GM23338 (cell line): ENCODE measurements at regions not wholly inside any gene's neighbourhood (a gene's known extent, or its start where the extent isn't known, plus 50 kb on each side); places are given as distances from the start of the nearest gene placed in this dataset.

ENCODE experiments used
- ATAC-seq: fragments of 200-7000 bp; cut with Tn5 transposase; 3 replicates; pipeline ENCODE4 v1.9.1; 2020
- DNase-seq: peaks from one replicate; pipeline ENCODE4 v3.0.0-alpha.2; 2015; ENCODE audit warnings: low spot score
- H2AFZ ChIP-seq: fragments of 200-600 bp; sonication (generic); 2 replicates; pipeline ENCODE4 v1.8.0; 2016; ENCODE audit warnings: antibody characterized with exemption, mild to moderate bottlenecking, moderate library complexity
- H3F3A ChIP-seq: fragments of 200-600 bp; sonication (generic); replicated peaks from 2 replicates; pipeline ENCODE4 v1.8.0; 2017; ENCODE audit warnings: antibody characterized with exemption, mixed run types, low read depth
- H3K27ac ChIP-seq: fragments of 200-600 bp; sonication (generic); 2 replicates; pipeline ENCODE4 v1.6.1; 2016; ENCODE audit warnings: low read depth
- H3K27me3 ChIP-seq: fragments of 200-600 bp; sonication (generic); 2 replicates; pipeline ENCODE4 v1.8.0; 2016; ENCODE audit warnings: mild to moderate bottlenecking, mixed run types, moderate library complexity; ENCODE audit not compliant: insufficient read depth
- H3K36me3 ChIP-seq: fragments of 200-600 bp; sonication (generic); 2 replicates; pipeline ENCODE4 v1.8.0; 2016; ENCODE audit warnings: mild to moderate bottlenecking; ENCODE audit not compliant: insufficient read depth
- H3K4me1 ChIP-seq: fragments of 200-600 bp; sonication (generic); 2 replicates; pipeline ENCODE4 v1.8.0; 2016; ENCODE audit warnings: mild to moderate bottlenecking, moderate library complexity; ENCODE audit not compliant: insufficient read depth
- H3K4me2 ChIP-seq: fragments of 200-600 bp; sonication (generic); 2 replicates; pipeline ENCODE4 v1.7.1; 2017; ENCODE audit warnings: mixed run types
- H3K4me3 ChIP-seq: fragments of 200-600 bp; sonication (generic); 2 replicates; pipeline ENCODE4 v1.6.1; 2016; ENCODE audit warnings: mixed run types
- H3K79me2 ChIP-seq: fragments of 200-600 bp; sonication (generic); replicated peaks from 2 replicates; pipeline ENCODE4 v1.8.0; 2017; ENCODE audit warnings: mild to moderate bottlenecking; ENCODE audit not compliant: insufficient read depth
- H3K9me2 ChIP-seq: fragments of 200-600 bp; sonication (generic); 2 replicates; pipeline ENCODE4 v1.8.0; 2017; ENCODE audit not compliant: insufficient read depth
- H4K20me1 ChIP-seq: fragments of 200-600 bp; sonication (generic); replicated peaks from 2 replicates; pipeline ENCODE4 v1.8.0; 2017; ENCODE audit warnings: mild to moderate bottlenecking; ENCODE audit not compliant: insufficient read depth
- H3K27ac Mint-ChIP-seq: 2 replicates; pipeline ENCODE4 v1.8.0; 2020; ENCODE audit warnings: inconsistent platforms, mild to moderate bottlenecking, moderate library complexity, mixed read lengths
- H3K27me3 Mint-ChIP-seq: 3 replicates; pipeline ENCODE4 v1.8.0; 2022; ENCODE audit warnings: low read depth, mild to moderate bottlenecking, moderate library complexity, mixed read lengths, inconsistent platforms; ENCODE audit not compliant: insufficient read depth, poor library complexity
- H3K36me3 Mint-ChIP-seq: 3 replicates; pipeline ENCODE4 v1.8.0; 2021; ENCODE audit warnings: low read depth, mild to moderate bottlenecking, inconsistent platforms, moderate library complexity, mixed read lengths
- H3K4me1 Mint-ChIP-seq: 3 replicates; pipeline ENCODE4 v1.8.0; 2020; ENCODE audit warnings: mild to moderate bottlenecking, inconsistent platforms, mixed read lengths
- H3K4me3 Mint-ChIP-seq: 3 replicates; pipeline ENCODE4 v1.8.0; 2021; ENCODE audit warnings: moderate library complexity, mild to moderate bottlenecking, inconsistent platforms, mixed read lengths
- H3K9me3 Mint-ChIP-seq: 3 replicates; pipeline ENCODE4 v1.8.0; 2020; ENCODE audit warnings: moderate library complexity, mild to moderate bottlenecking, inconsistent platforms, mixed read lengths
- CREB1 ChIP-seq: fragments of 250-450 bp; sonication (Bioruptor Pico); IDR thresholded peaks from 2 replicates; pipeline ENCODE4 v1.5.0; 2020; ENCODE audit warnings: low read depth, mild to moderate bottlenecking, moderate library complexity
- CTCF ChIP-seq, 2 experiments: fragments of 200-600 bp in 1 of 2; sonication (generic) in 1 of 2; conservative IDR thresholded peaks; 2 replicates each; pipeline versions ENCODE4 v1.5.1 to v1.6.1; 2016 to 2017; ENCODE audit warnings: antibody characterized with exemption in 2 of 2, low read depth in 2 of 2, mild to moderate bottlenecking in 2 of 2, moderate library complexity in 1 of 2
- EZH2 ChIP-seq: fragments of 200-600 bp; sonication (generic); IDR thresholded peaks from one replicate; pipeline ENCODE4 v1.8.0; 2017; ENCODE audit warnings: antibody characterized with exemption, mild to moderate bottlenecking, low read depth; ENCODE audit not compliant: unreplicated experiment
- EZH2phosphoT487 ChIP-seq: fragments of 200-600 bp; sonication (generic); IDR thresholded peaks from one replicate; pipeline ENCODE4 v1.8.1; 2018; ENCODE audit warnings: antibody characterized with exemption; ENCODE audit not compliant: unreplicated experiment
- NANOG ChIP-seq: IDR thresholded peaks from 2 replicates; pipeline ENCODE4 v1.6.1; 2016; ENCODE audit warnings: antibody characterized with exemption, borderline replicate concordance
- POLR2AphosphoS5 ChIP-seq: IDR thresholded peaks from 2 replicates; pipeline ENCODE4 v1.6.1; 2016; ENCODE audit warnings: antibody characterized with exemption, low read depth
- STAT1 ChIP-seq: IDR thresholded peaks from one replicate; pipeline ENCODE4 v1.6.1; 2016; ENCODE audit warnings: antibody characterized with exemption; ENCODE audit not compliant: unreplicated experiment
- ZNF114 ChIP-seq: fragments of 250-450 bp; sonication (Bioruptor Pico); IDR thresholded peaks from 2 replicates; pipeline ENCODE4 v1.5.0; 2020; ENCODE audit warnings: mild to moderate bottlenecking, moderate library complexity
- TF ChIP-seq, protein P1 (sequence below): IDR thresholded peaks from 2 replicates; pipeline ENCODE4 v1.6.1; 2016; ENCODE audit warnings: antibody characterized with exemption
- TF ChIP-seq, protein P2 (sequence below): IDR thresholded peaks from one replicate; pipeline ENCODE4 v1.6.1; 2018; ENCODE audit warnings: antibody characterized with exemption; ENCODE audit not compliant: unreplicated experiment

GRCh38 chr3:170802164-170803151 lies 67.5 kb downstream of the RPL22L1 start (continued):
- TF ChIP-seq CTCF (conservative IDR thresholded peaks at IDR 0.05; ENCODE audit: low read depth in 2 of 2) (no peak), CREB1 (no peak), NANOG (no peak), STAT1 (no peak), ZNF114 (CRISPR knock-in tag) (no peak), EZH2phosphoT487 (no peak), EZH2 (no peak), POLR2AphosphoS5 (no peak)
- TF ChIP-seq, protein P1, sequence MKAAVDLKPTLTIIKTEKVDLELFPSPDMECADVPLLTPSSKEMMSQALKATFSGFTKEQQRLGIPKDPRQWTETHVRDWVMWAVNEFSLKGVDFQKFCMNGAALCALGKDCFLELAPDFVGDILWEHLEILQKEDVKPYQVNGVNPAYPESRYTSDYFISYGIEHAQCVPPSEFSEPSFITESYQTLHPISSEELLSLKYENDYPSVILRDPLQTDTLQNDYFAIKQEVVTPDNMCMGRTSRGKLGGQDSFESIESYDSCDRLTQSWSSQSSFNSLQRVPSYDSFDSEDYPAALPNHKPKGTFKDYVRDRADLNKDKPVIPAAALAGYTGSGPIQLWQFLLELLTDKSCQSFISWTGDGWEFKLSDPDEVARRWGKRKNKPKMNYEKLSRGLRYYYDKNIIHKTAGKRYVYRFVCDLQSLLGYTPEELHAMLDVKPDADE: no peak

DNA sequence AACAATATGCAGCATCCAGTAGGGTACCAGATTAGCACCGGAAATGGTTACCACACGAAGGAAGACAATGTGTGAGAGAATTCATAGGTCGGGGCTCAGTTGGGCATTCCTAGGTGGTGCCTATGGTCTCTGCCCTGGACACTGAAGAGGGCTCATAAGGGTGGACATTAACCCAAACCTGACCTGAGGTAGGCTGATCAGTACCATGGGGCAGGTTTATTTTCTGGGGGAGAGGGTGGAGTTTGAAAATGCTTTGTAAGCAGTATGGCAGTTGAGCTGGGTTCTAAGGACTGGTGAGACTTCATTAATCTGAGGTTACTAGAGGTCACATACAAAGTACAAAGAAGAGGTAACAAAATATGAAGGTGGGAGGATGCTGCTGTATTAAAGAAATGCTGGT lies 68.4 kb downstream of the RPL22L1 start:
- no peak overlapping the region for H3K27ac ChIP-seq
- no peaks in the 10 kb centered on the region for H3K36me3 ChIP-seq
- no peaks in the 10 kb centered on the region for H3K27me3 ChIP-seq
- H3K4me3 ChIP-seq: no peak overlapping the region
- H3K9me2 ChIP-seq: no peaks in the 10 kb centered on the region
- no peaks in the 10 kb centered on the region for H3F3A ChIP-seq
- Mint-ChIP-seq H3K9me3 (no peaks in the 10 kb centered on the region), H3K27me3 (no peaks in the 10 kb centered on the region), H3K27ac (no peak overlapping the region), H3K4me3 (no peak overlapping the region), H3K36me3 (no peaks in the 10 kb centered on the region), H3K4me1 (peaks cover 8% of the 10 kb centered on the region; the same call in 2 of the 3 replicates)
- no peaks in the 10 kb centered on the region for H4K20me1 ChIP-seq
- peaks cover 10% of the 10 kb centered on the region; the same call in 1 of the 2 replicates for H3K4me1 ChIP-seq
- H2AFZ ChIP-seq: no peak overlapping the region
- DNase-seq (no peak), ATAC-seq (no peak)
- H3K79me2 ChIP-seq: no peaks in the 10 kb centered on the region
- H3K4me2 ChIP-seq: no peak overlapping the region
- TF ChIP-seq, protein P2, sequence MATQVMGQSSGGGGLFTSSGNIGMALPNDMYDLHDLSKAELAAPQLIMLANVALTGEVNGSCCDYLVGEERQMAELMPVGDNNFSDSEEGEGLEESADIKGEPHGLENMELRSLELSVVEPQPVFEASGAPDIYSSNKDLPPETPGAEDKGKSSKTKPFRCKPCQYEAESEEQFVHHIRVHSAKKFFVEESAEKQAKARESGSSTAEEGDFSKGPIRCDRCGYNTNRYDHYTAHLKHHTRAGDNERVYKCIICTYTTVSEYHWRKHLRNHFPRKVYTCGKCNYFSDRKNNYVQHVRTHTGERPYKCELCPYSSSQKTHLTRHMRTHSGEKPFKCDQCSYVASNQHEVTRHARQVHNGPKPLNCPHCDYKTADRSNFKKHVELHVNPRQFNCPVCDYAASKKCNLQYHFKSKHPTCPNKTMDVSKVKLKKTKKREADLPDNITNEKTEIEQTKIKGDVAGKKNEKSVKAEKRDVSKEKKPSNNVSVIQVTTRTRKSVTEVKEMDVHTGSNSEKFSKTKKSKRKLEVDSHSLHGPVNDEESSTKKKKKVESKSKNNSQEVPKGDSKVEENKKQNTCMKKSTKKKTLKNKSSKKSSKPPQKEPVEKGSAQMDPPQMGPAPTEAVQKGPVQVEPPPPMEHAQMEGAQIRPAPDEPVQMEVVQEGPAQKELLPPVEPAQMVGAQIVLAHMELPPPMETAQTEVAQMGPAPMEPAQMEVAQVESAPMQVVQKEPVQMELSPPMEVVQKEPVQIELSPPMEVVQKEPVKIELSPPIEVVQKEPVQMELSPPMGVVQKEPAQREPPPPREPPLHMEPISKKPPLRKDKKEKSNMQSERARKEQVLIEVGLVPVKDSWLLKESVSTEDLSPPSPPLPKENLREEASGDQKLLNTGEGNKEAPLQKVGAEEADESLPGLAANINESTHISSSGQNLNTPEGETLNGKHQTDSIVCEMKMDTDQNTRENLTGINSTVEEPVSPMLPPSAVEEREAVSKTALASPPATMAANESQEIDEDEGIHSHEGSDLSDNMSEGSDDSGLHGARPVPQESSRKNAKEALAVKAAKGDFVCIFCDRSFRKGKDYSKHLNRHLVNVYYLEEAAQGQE: no peak
- TF ChIP-seq EZH2phosphoT487 (no peak), CREB1 (no peak), CTCF (conservative IDR thresholded peaks at IDR 0.05; ENCODE audit: low read depth in 2 of 2) (no peak)
